ENCODE measurements at regions not wholly inside any gene's neighbourhood (a gene's known extent, or its start where the extent isn't known, plus 50 kb on each side); places are given as distances from the start of the nearest gene placed in this dataset.
A peak's percentile ranks its signal among the peaks of the same experiment; 100 is the strongest.

GRCh38 chr4:90025248-90025647, 101.9 kb upstream of the CCSER1 start:
- Histone ChIP-seq H3K9me3 (ENCODE audit: control insufficient read depth in 4 of 4, low read length in 3 of 4) (no peaks in the 10 kb centered on the region), H3K9ac (ENCODE audit: low read depth in 1 of 2, low read length in 2 of 2) (no peak overlapping the region), H3K36me3 (ENCODE audit: control insufficient read depth in 4 of 4, insufficient read depth in 3 of 4, low read depth in 1 of 4, low read length in 3 of 4) (no peaks in the 10 kb centered on the region), H3K27me3 (ENCODE audit: control insufficient read depth in 4 of 4, insufficient read depth in 4 of 4, low read length in 3 of 4) (no peaks in the 10 kb centered on the region), H3K27ac (ENCODE audit: low read depth in 1 of 2, low read length in 2 of 2) (no peak overlapping the region), H3K4me3 (ENCODE audit: low read depth in 1 of 3, low read length in 3 of 3) (no peak overlapping the region), H3K4me1 (ENCODE audit: control insufficient read depth in 4 of 4, insufficient read depth in 4 of 4, low read length in 3 of 4) (no peaks in the 10 kb centered on the region)
- WGBS, result 44% methylated on average over 1 of the region's 1 CpG
- peak; percentile 25 to 29 for TF ChIP-seq RAD21 (IDR thresholded peaks at IDR 0.05)
- TF ChIP-seq RXRA (IDR thresholded peaks at IDR 0.05), result no peak
- no peak for DNase-seq (ENCODE audit: low spot score)

GRCh38 chr4:90027565-90027964, 99.6 kb upstream of the CCSER1 start:
- Histone ChIP-seq H3K9ac (ENCODE audit: low read depth in 1 of 2, low read length in 2 of 2) (no peak overlapping the region), H3K4me1 (ENCODE audit: control insufficient read depth in 4 of 4, insufficient read depth in 4 of 4, low read length in 3 of 4) (no peaks in the 10 kb centered on the region), H3K27ac (ENCODE audit: low read depth in 1 of 2, low read length in 2 of 2) (no peak overlapping the region), H3K27me3 (ENCODE audit: control insufficient read depth in 4 of 4, insufficient read depth in 4 of 4, low read length in 3 of 4) (peaks cover 0 to 2% (median 0%) of the 10 kb centered on the region in 4 donors), H3K4me3 (ENCODE audit: low read depth in 1 of 3, low read length in 3 of 3) (no peak overlapping the region), H3K9me3 (ENCODE audit: control insufficient read depth in 4 of 4, low read length in 3 of 4) (no peaks in the 10 kb centered on the region), H3K36me3 (ENCODE audit: control insufficient read depth in 4 of 4, insufficient read depth in 3 of 4, low read depth in 1 of 4, low read length in 3 of 4) (no peaks in the 10 kb centered on the region)
- 48% methylated on average over 2 of the region's 2 CpGs for WGBS
- no peak for DNase-seq (ENCODE audit: low spot score)
- no peak for TF ChIP-seq MAX (IDR thresholded peaks at IDR 0.05)
- no peak for TF ChIP-seq JUND (IDR thresholded peaks at IDR 0.05)
- no peak for TF ChIP-seq EGR1 (IDR thresholded peaks at IDR 0.05; ENCODE audit: low read depth in 2 of 2)
- TF ChIP-seq FOXA1 (IDR thresholded peaks at IDR 0.05), result no peak
- no peak for TF ChIP-seq RAD21 (IDR thresholded peaks at IDR 0.05)
- TF ChIP-seq FOXA2 (IDR thresholded peaks at IDR 0.05), result no peak
- no peak for TF ChIP-seq GABPA (IDR thresholded peaks at IDR 0.05 in 1 of 2, conservative IDR thresholded peaks at IDR 0.05 in 1 of 2)
- no peak for TF ChIP-seq YY1 (IDR thresholded peaks at IDR 0.05)
- TF ChIP-seq ZBTB33 (IDR thresholded peaks at IDR 0.05), result no peak
- no peak for TF ChIP-seq REST (IDR thresholded peaks at IDR 0.05)
- no peak for TF ChIP-seq TAF1 (conservative IDR thresholded peaks at IDR 0.05)
- TF ChIP-seq CTCF (IDR thresholded peaks at IDR 0.05; ENCODE audit: low read depth, low read length, missing input control), result no peak
- TF ChIP-seq HNF4A (conservative IDR thresholded peaks at IDR 0.05), result no peak
- no peak for TF ChIP-seq HNF4G (IDR thresholded peaks at IDR 0.05)
- TF ChIP-seq RXRA (IDR thresholded peaks at IDR 0.05), result no peak
- no peak for TF ChIP-seq NR2F2 (IDR thresholded peaks at IDR 0.05)
- no peak for TF ChIP-seq SP1 (IDR thresholded peaks at IDR 0.05)
- TF ChIP-seq ATF3 (IDR thresholded peaks at IDR 0.05), result no peak
